UCSD-AML1 (cell line): ENCODE measurements at regions not wholly inside any gene's neighbourhood (a gene's known extent, or its start where the extent isn't known, plus 50 kb on each side); places are given as distances from the start of the nearest gene placed in this dataset.

Source experiments
- DNase-seq: peaks from one replicate; lab custom pipeline; 2025; ENCODE audit not compliant: unreplicated experiment; lab: John Stamatoyannopoulos, UW

GRCh38 chr9:108136656-108137055 is 647.1 kb upstream of the KLF4 start:
- DNase-seq, result no peak

GRCh38 chr9:108134486-108135128 is 645.0 kb upstream of the KLF4 start:
- no peak for DNase-seq

GRCh38 chr9:108133680-108134079 is 644.1 kb upstream of the KLF4 start:
- no peak for DNase-seq

- DNase-seq, result no peak
Observed at GRCh38 chr9:108133101-108133500, 643.5 kb upstream of the KLF4 start.

- DNase-seq, result no peak
Observed at GRCh38 chr9:108130905-108131304, 641.3 kb upstream of the KLF4 start.

- peak; percentile 14 for DNase-seq
Observed at GRCh38 chr9:108125625-108126024, 636.1 kb upstream of the KLF4 start.

GRCh38 chr9:108119530-108120113 is 630.1 kb upstream of the KLF4 start:
- no peak for DNase-seq

- no peak for DNase-seq
Observed at GRCh38 chr9:108117795-108118194, 628.2 kb upstream of the KLF4 start.

GRCh38 chr9:108117306-108117705 is 627.7 kb upstream of the KLF4 start:
- no peak for DNase-seq

GRCh38 chr9:108113596-108113995 is 624.0 kb upstream of the KLF4 start:
- no peak for DNase-seq

GRCh38 chr9:108109927-108110690 is 620.5 kb upstream of the KLF4 start:
- DNase-seq, result no peak

- DNase-seq, result no peak
Observed at GRCh38 chr9:108108852-108109448, 619.4 kb upstream of the KLF4 start.

- no peak for DNase-seq
Observed at GRCh38 chr9:108108280-108108851, 618.8 kb upstream of the KLF4 start.

- DNase-seq, result no peak
Observed at GRCh38 chr9:108105885-108106284, 616.3 kb upstream of the KLF4 start.

GRCh38 chr9:108104991-108105390 is 615.4 kb upstream of the KLF4 start:
- no peak for DNase-seq

- DNase-seq, result no peak
Observed at GRCh38 chr9:108103046-108103693, 613.6 kb upstream of the KLF4 start.

- no peak for DNase-seq
Observed at GRCh38 chr9:108101410-108101809, 611.8 kb upstream of the KLF4 start.

GRCh38 chr9:108100571-108100970 is 611.0 kb upstream of the KLF4 start:
- DNase-seq, result no peak

GRCh38 chr9:108099854-108100253 is 610.3 kb upstream of the KLF4 start:
- no peak for DNase-seq

- no peak for DNase-seq
Observed at GRCh38 chr9:108095496-108095895, 605.9 kb upstream of the KLF4 start.

GRCh38 chr9:108094676-108094993 is 605.1 kb upstream of the KLF4 start:
- no peak for DNase-seq
